ENCODE measurements at regions not wholly inside any gene's neighbourhood (a gene's known extent, or its start where the extent isn't known, plus 50 kb on each side); places are given as distances from the start of the nearest gene placed in this dataset.

- Histone ChIP-seq H3K9me3 (ENCODE audit: control insufficient read depth in 1 of 2, insufficient read depth in 1 of 2, low read depth in 1 of 2, low read length in 2 of 2) (no peaks in the 10 kb centered on the region), H3K4me3 (replicated peaks in 1 of 2; ENCODE audit: low read depth in 1 of 2, low read length in 2 of 2) (no peak overlapping the region), H2AFZ (ENCODE audit: low read depth, low read length, poor library complexity, severe bottlenecking) (no peak overlapping the region), H3K4me1 (ENCODE audit: control insufficient read depth in 1 of 2, insufficient read depth in 2 of 2, low read length in 2 of 2) (peaks cover 5 to 12% of the 10 kb centered on the region in 2 experiments; a peak in 3 of 4 replicates), H3K9me2 (ENCODE audit: insufficient read depth) (no peaks in the 10 kb centered on the region), H3K36me3 (ENCODE audit: control insufficient read depth in 1 of 2, insufficient read depth in 2 of 2, low read length in 2 of 2) (no peaks in the 10 kb centered on the region), H3K27me3 (ENCODE audit: insufficient read depth, low read length) (no peaks in the 10 kb centered on the region), H4K20me1 (ENCODE audit: insufficient read depth) (no peaks in the 10 kb centered on the region), H3K4me2 (ENCODE audit: low read length) (no peak overlapping the region), H3K79me2 (ENCODE audit: insufficient read depth, low read length) (no peaks in the 10 kb centered on the region), H3K9ac (ENCODE audit: low read length) (no peak overlapping the region), H3K27ac (ENCODE audit: low read depth, low read length) (no peak overlapping the region)
- ATAC-seq (no peak), DNase-seq (ENCODE audit: low read depth, low spot score) (no peak)
- ChIA-PET RAD21 (ENCODE audit: low non-redundant PET in 1 of 2, low total read pairs in 2 of 2, uncharacterized antibody in 2 of 2, unreplicated experiment in 2 of 2) (no interaction called here), CTCF (no interaction called here), POLR2A (no interaction called here)
- TF ChIP-seq FOSL1 (IDR thresholded peaks at IDR 0.05; ENCODE audit: low read depth) (no peak), REST (IDR thresholded peaks at IDR 0.05; ENCODE audit: low read depth) (no peak), ZFX (IDR thresholded peaks at IDR 0.05) (no peak), YY1 (IDR thresholded peaks at IDR 0.05; ENCODE audit: extremely low read depth, insufficient replicate concordance, low read depth, low read length) (no peak), ZNF274 (IDR thresholded peaks at IDR 0.05; ENCODE audit: low read depth, low read length) (no peak), EZH2 (IDR thresholded peaks at IDR 0.05) (no peak), JUND (IDR thresholded peaks at IDR 0.05) (no peak), MAX (IDR thresholded peaks at IDR 0.05) (no peak), SIN3A (IDR thresholded peaks at IDR 0.05; ENCODE audit: low read depth) (no peak), TCF7L2 (IDR thresholded peaks at IDR 0.05; ENCODE audit: borderline replicate concordance, extremely low read depth, insufficient read depth, insufficient read length) (no peak), CEBPB (IDR thresholded peaks at IDR 0.05; ENCODE audit: low read depth) (no peak)
- intact Hi-C loops (cut with micrococcal nuclease), result no loop called here
- BruUV-seq (replicated peaks), result no TSS peak
Observed at GRCh38 chr10:26626066-26626465, 71.4 kb upstream of the PDSS1 start.

Data from HCT116 (cell line).